ENCODE measurements at regions not wholly inside any gene's neighbourhood (a gene's known extent, or its start where the extent isn't known, plus 50 kb on each side); places are given as distances from the start of the nearest gene placed in this dataset.

DNA sequence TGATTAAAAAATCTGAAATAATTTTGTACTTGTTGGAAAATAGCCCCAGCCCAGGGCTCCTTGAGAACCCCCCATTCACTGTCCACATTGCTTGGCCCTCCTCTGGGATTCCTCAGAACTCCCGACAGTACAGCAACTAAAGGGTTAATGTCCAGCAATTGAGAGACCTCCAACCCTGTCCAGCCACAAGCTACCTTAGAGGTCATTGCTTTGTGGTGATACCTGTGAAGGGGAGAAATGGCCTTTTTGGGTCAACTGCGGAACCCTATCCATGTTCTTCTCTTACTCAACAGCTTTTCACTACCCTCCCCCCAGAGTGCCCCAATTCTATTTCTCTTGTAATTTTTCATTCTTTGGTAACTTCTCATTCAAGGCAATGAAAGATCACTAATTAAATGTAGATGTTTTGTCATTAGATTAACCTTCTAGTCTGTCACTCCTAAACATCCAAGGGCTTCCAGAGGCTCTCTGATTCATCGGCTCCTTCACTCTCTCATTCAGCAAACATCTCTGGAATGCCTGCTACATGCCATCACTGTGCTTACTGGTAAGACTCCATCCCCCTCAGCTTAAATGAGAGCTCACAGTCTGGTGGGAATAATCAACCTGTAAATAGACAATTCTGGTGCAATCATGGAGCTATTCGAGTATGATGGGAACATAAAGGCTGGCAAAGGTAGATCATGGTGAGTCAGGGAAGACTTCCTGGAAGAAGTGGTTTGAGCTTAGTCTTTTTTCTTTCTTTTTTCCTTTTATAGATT is 241.4 kb upstream of the PGRMC2 start:
- in situ Hi-C loops (cut with HindIII; ENCODE audit: low pct_unique_long_range_greater_than_20kb, low sequenced_read_pairs), result no loop called here
- DNase-seq (ENCODE audit: low read depth, low spot score), result peak; percentile 14

DNA sequence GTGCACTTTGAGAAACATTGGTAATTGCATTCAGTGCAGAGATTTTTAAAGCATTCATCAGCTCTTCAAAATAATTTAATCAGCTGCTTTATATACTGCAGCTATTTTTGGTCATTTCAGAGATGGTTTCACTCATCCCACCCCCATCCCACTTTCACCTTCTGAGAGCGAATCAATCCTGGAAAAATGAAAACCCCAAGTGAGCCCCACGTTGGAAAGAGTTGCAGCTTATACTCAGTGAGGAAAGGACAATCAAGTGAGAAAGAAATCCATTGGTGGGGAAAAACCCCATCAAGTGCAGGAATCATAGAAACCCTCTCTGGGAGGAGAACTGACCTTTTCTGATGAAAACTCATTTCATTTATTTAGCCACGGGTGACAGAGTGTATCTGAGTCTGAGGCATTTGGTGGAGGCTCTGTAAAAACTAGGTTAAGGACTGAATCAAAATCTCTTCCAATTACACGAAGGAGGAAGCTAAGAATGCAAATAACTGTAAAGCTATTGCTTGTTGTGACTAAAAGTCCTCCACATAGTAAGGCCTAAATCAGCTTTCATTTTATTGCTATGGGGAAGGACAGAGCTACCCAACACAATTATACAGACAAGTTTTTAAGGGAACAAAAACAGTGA is 240.4 kb upstream of the PGRMC2 start:
- DNase-seq (ENCODE audit: low read depth, low spot score), result no peak
- in situ Hi-C loops (cut with HindIII; ENCODE audit: low pct_unique_long_range_greater_than_20kb, low sequenced_read_pairs), result no loop called here

DNA sequence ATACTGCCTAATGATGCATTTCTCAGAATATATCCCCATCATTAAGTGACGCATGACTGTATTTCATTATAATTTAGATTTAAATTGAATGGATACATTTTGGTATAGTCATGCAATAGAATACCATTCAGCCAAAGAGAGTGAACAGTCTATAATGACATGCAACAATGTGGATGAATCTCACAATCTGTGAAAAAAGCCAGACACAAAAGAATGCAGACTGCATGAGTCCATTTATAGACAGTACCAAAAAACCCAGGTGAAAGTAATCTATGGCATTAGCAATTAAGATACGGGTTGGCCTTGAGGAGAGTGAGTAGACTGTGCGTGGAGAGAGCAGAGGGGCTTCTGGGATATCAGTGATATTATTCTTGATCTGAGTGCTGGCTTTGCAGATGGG is 239.7 kb upstream of the PGRMC2 start:
- in situ Hi-C loops (cut with HindIII; ENCODE audit: low pct_unique_long_range_greater_than_20kb, low sequenced_read_pairs), result no loop called here

DNA sequence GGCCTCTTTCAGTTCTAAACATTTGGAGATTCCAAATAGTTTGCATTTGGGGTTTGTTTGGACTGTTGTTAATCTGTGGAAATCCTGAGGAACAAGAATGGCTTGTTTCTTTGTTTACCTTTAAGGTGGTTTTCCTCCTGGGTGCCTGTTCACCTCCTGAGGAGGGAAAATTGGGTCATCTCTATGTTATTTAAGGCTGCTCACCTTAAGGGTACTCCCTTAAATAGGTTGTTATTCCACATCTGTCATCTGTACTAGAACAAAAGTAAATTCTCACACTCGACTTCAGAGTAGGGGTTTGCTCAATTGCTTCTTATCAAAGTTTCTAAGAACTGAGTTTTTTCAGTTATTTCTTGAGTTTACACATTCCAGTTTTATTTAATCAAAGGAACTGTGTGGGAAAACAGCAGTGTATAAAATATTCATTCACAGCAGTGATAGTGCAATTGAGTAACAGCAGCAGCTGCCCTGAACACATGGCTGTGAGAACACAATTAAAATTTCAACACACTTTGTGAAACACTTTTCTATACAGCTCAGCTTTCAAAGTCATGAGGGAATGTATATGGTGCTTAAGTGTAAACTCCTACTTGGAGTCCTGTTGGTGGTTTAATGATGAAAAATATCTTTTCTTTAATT is 238.5 kb upstream of the PGRMC2 start:
- no peak for DNase-seq (ENCODE audit: low read depth, low spot score)
- in situ Hi-C loops (cut with HindIII; ENCODE audit: low pct_unique_long_range_greater_than_20kb, low sequenced_read_pairs), result no loop called here

More for the DNA sequence above, 239.7 kb upstream of the PGRMC2 start:
- no peak for DNase-seq (ENCODE audit: low read depth, low spot score)

GRCh38 chr4:128525387-128525786 is 237.8 kb upstream of the PGRMC2 start:
- in situ Hi-C loops (cut with HindIII; ENCODE audit: low pct_unique_long_range_greater_than_20kb, low sequenced_read_pairs), result no loop called here
- DNase-seq (ENCODE audit: low read depth, low spot score), result no peak

DNA sequence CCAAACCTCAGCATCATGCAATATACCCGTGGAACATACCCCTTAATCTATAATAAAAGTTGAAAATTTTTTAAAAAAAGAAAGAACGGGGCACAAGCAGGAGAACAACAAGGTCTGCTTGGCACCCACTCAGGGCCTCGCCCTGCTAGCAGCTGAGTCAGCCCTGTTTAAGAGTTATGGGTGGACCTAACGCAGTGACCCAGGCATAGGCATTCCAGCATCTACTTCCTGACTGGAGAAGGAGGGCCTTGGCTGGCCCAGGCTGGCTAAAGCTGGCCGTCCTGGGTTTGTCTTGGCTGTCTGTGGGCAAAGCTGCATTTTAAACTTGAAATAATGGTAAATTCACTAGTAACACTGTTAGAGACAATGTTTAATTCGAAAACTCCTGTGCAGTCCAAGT is 236.7 kb upstream of the PGRMC2 start:
- in situ Hi-C loops (cut with HindIII; ENCODE audit: low pct_unique_long_range_greater_than_20kb, low sequenced_read_pairs), result no loop called here
- no peak for DNase-seq (ENCODE audit: low read depth, low spot score)

GRCh38 chr4:128521648-128522111 is 234.1 kb upstream of the PGRMC2 start:
- no peak for DNase-seq (ENCODE audit: low read depth, low spot score)
- in situ Hi-C loops (cut with HindIII; ENCODE audit: low pct_unique_long_range_greater_than_20kb, low sequenced_read_pairs), result no loop called here

- no peak for DNase-seq (ENCODE audit: low read depth, low spot score)
- in situ Hi-C loops (cut with HindIII; ENCODE audit: low pct_unique_long_range_greater_than_20kb, low sequenced_read_pairs), result no loop called here
Measured at GRCh38 chr4:128521156-128521555, 233.5 kb upstream of the PGRMC2 start.

DNA sequence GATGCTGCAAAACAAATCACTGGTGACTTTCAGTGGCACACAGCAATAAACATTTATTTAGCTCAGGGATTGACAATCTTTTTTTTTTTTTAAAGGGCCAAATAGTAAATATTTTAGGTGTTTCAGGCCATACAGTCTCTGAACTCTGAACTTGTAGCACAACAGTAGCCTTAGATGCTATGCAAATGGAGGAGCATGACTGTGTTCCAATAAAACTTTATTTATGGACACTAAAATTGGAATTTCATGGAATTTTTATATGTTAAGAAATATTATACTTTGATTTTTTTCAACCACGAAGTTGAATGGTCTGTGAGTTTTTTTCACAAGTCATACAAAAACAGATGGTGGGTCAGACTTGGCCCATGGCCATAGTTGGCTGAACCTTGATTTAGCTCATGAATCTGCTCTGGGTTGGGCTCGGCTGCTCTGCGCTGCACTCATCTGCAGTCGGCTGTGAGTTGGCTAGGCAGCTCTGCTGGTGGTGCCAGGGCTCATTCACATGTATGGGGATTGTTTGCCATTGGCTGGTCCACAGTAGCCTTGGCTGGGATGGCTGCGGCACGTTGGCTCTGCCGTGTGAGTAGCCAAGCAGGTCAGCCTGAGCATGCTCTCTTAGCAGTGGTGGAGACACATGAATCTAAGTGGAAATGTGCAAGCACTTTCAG is 231.7 kb upstream of the PGRMC2 start:
- no peak for DNase-seq (ENCODE audit: low read depth, low spot score)
- in situ Hi-C loops (cut with HindIII; ENCODE audit: low pct_unique_long_range_greater_than_20kb, low sequenced_read_pairs), result no loop called here

- DNase-seq (ENCODE audit: low read depth, low spot score), result peak; percentile 68
- in situ Hi-C loops (cut with HindIII; ENCODE audit: low pct_unique_long_range_greater_than_20kb, low sequenced_read_pairs), result no loop called here
Measured at GRCh38 chr4:128517739-128518510, 230.3 kb upstream of the PGRMC2 start.

DNA sequence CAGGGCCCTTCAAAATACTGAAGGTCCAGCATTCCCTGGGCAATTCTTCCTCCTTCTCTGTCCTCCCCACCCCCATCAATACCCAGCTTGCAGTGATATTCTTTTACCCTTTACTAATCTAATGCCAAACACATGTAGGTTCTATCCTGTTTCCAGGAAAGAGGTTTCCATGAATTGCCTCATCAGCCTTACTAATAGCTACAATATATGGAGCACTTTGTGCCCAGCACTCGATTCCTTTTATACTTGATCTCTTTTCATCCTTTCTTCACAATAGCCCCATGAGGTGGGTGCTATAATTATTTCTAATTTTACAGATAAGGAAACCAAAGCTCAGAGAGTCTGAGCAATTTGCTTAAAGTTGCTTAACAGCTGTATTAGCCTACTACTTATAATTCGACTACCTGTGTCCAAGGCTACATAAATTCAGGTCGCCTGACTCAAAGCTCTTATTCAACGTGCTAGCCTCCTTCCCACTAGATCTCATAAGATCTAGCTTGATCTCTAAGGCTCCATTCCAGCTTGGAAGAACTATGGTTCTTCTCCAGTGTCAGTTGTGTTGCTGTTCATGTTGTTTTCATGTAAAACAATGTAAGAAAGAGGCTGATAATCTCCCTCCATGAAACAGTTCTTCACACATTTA is 229.6 kb upstream of the PGRMC2 start:
- no peak for DNase-seq (ENCODE audit: low read depth, low spot score)

DNA sequence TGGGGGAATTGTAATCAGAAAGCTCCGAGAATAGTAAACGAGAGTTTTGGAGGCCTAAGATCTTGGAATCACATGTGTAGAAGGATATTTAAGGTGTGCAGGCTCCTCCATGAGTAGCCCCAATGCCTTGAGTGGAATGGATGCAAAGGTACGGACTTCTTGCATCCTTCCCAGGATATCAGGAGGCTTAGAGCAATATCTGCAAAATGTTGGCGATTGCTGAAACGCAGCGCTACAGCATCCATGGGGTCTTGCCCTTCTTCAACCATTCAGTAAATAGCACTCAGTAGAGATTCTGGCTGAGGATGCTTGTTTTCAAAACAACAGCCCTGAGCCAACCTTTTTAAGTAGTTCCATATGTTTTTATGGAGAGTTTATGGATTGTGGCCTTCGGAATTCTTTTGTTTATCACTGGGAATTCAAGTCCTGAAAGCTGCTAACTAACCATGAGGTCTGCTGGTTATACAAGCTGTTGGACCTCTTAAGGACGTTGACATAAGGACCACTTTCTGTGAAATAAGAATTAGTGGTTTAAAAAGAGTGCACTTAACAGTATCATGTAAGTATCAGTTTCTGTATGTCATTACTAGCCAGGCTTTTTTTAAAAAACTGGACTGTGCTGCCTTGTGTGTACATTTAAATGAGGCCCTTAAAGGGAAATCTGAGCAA is 228.8 kb upstream of the PGRMC2 start:
- DNase-seq (ENCODE audit: low read depth, low spot score), result no peak
- in situ Hi-C loops (cut with HindIII; ENCODE audit: low pct_unique_long_range_greater_than_20kb, low sequenced_read_pairs), result no loop called here

More for the DNA sequence above, 229.6 kb upstream of the PGRMC2 start:
- in situ Hi-C loops (cut with HindIII; ENCODE audit: low pct_unique_long_range_greater_than_20kb, low sequenced_read_pairs), result no loop called here

GRCh38 chr4:128513664-128514484 is 226.3 kb upstream of the PGRMC2 start:
- in situ Hi-C loops (cut with HindIII; ENCODE audit: low pct_unique_long_range_greater_than_20kb, low sequenced_read_pairs), result no loop called here
- DNase-seq (ENCODE audit: low read depth, low spot score), result no peak

DNA sequence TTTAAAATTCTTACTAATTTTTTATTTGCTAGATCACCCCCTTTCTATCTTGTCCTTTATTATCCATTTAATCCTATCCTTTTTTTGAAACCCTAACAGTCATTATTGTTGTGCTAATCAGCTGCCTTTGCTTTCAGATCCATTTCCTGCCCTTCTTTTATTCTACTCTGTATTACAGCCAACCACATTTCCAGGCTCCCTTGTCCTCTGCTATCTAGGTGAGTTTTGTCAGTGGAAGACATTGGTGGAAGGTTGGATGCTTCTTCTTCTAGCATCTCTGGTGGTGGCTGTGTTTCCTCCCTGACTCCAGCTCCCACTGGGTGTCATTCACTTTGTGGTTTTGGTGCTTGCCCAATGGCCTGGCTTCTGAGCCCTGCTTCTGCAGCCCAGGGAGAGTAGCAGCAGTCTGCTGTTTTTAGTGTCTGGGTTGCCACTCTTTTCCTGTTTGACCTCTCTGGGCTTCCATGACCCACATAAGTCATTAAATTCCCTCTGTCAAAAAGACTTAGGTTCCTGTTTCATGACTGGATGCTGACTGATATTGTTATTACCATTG is 225.2 kb upstream of the PGRMC2 start:
- in situ Hi-C loops (cut with HindIII; ENCODE audit: low pct_unique_long_range_greater_than_20kb, low sequenced_read_pairs), result no loop called here

DNA sequence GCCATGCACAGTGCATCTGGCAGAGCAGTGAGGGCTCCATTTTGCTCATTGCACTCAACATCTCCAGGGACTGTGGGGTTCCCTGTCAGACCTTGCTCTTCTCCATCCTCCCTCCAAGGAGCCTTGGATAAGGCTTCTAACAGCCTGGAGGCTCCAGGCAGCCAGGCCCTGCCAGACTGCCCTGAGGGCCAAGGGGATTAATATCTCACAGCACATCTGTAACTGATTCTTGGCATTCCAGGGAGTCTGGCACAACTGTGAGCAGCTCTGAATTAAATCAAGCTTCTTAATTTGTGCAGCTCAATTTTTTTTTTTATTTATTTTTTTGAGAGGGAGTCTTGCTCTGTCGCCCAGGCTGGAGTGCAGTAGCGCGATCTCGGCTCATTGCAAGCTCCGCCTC is 224.5 kb upstream of the PGRMC2 start:
- in situ Hi-C loops (cut with HindIII; ENCODE audit: low pct_unique_long_range_greater_than_20kb, low sequenced_read_pairs), result no loop called here
- DNase-seq (ENCODE audit: low read depth, low spot score), result no peak

More for the DNA sequence above, 225.2 kb upstream of the PGRMC2 start:
- no peak for DNase-seq (ENCODE audit: low read depth, low spot score)

- no peak for DNase-seq (ENCODE audit: low read depth, low spot score)
- in situ Hi-C loops (cut with HindIII; ENCODE audit: low pct_unique_long_range_greater_than_20kb, low sequenced_read_pairs), result no loop called here
Measured at GRCh38 chr4:128510850-128511249, 223.2 kb upstream of the PGRMC2 start.

All from SK-MEL-5 (cell line).